RWPE1 (cell line): ENCODE measurements at regions not wholly inside any gene's neighbourhood (a gene's known extent, or its start where the extent isn't known, plus 50 kb on each side); places are given as distances from the start of the nearest gene placed in this dataset.
"Not testable (repeated sequence)": the region's sequence is repeated elsewhere in the genome, so short reads cannot be mapped to it uniquely, and the experiment has no call there.

Experiments used
- CTCF ChIA-PET: fragments of 350-600 bp; sonication (Branson Sonifier 250); formaldehyde crosslinking; extraction: SDS; loops from one replicate; lab custom pipeline; 2021; lab: Yijun Ruan, JAX
- POLR2A ChIA-PET: fragments of 400-600 bp; formaldehyde crosslinking; extraction: SDS; loops from one replicate; lab custom pipeline; 2020; ENCODE audit warnings: antibody characterized with exemption; ENCODE audit not compliant: low non-redundant PET; lab: Yijun Ruan, JAX
- DNase-seq: peaks from one replicate; pipeline ENCODE4 v3.0.0; 2012; ENCODE audit warnings: low spot score
- H3K27ac ChIP-seq: fragments of 450-650 bp; 2 replicates; pipeline ENCODE4 v1.5.1; 2017
- CTCF ChIP-seq: fragments of 450-650 bp; conservative IDR thresholded peaks from 2 replicates; pipeline ENCODE4 v1.5.1; 2017; ENCODE audit warnings: low read depth, mild to moderate bottlenecking

GRCh38 chr6:98044791-98045470, 761.9 kb upstream of the MMS22L start:
- CTCF ChIA-PET: interaction anchor here (0.6 to 1.2 kb wide), 2 partner anchors 9 to 277 kb away, joined by 3 to 5 read pairs; no protein-coding TSS in a partner anchor
- POLR2A ChIA-PET: no interaction called here
- DNase-seq: no peak
- TF ChIP-seq CTCF: no peak
- no peak overlapping the region for H3K27ac ChIP-seq

GRCh38 chr6:98047164-98047563, 764.1 kb upstream of the MMS22L start:
- no peak for TF ChIP-seq CTCF
- no peak for DNase-seq
- ChIA-PET POLR2A (no interaction called here), CTCF (interaction anchor here (0.8 to 1.2 kb wide), 2 partner anchors 9 to 17 kb away, joined by 3 to 5 read pairs; no protein-coding TSS in a partner anchor)
- no peak overlapping the region for H3K27ac ChIP-seq

GRCh38 chr6:98047871-98048270, 764.9 kb upstream of the MMS22L start:
- POLR2A ChIA-PET: no interaction called here
- H3K27ac ChIP-seq: no peak overlapping the region
- DNase-seq: no peak
- no peak for TF ChIP-seq CTCF
- CTCF ChIA-PET: interaction anchor here (0.8 to 1.2 kb wide), 2 partner anchors 8 to 16 kb away, joined by 3 to 5 read pairs; no protein-coding TSS in a partner anchor

GRCh38 chr6:98054453-98054852, 771.4 kb upstream of the MMS22L start:
- H3K27ac ChIP-seq: no peak overlapping the region
- POLR2A ChIA-PET: no interaction called here
- DNase-seq: no peak
- CTCF ChIA-PET: interaction anchor here (0.7 kb wide), 1 partner anchor 615 kb away, joined by 8 read pairs; no protein-coding TSS in a partner anchor
- no peak for TF ChIP-seq CTCF

- H3K27ac ChIP-seq: no peak overlapping the region
- CTCF ChIA-PET: no interaction called here
- POLR2A ChIA-PET: no interaction called here
- no peak for DNase-seq
- no peak for TF ChIP-seq CTCF
Observed at GRCh38 chr6:98056955-98057354, 773.9 kb upstream of the MMS22L start.

GRCh38 chr6:98067375-98067774, 767.0 kb upstream of the POU3F2 start:
- H3K27ac ChIP-seq: no peak overlapping the region
- DNase-seq: no peak
- TF ChIP-seq CTCF: no peak
- ChIA-PET POLR2A (no interaction called here), CTCF (no interaction called here)

GRCh38 chr6:98088537-98088936, 745.8 kb upstream of the POU3F2 start:
- CTCF ChIA-PET, DNase-seq, H3K27ac ChIP-seq, POLR2A ChIA-PET: not testable (repeated sequence)
